GM12892 (cell line): ENCODE measurements at regions not wholly inside any gene's neighbourhood (a gene's known extent, or its start where the extent isn't known, plus 50 kb on each side); places are given as distances from the start of the nearest gene placed in this dataset.

Experiments
- POLR2A ChIP-seq: IDR thresholded peaks from 2 replicates; pipeline ENCODE4 v1.6.1; 2011; ENCODE audit warnings: low read depth, low read length, control low read depth
- POLR2AphosphoS5 ChIP-seq: IDR thresholded peaks from 2 replicates; pipeline ENCODE4 v1.6.1; 2011; ENCODE audit warnings: low read depth, low read length, control low read depth

DNA sequence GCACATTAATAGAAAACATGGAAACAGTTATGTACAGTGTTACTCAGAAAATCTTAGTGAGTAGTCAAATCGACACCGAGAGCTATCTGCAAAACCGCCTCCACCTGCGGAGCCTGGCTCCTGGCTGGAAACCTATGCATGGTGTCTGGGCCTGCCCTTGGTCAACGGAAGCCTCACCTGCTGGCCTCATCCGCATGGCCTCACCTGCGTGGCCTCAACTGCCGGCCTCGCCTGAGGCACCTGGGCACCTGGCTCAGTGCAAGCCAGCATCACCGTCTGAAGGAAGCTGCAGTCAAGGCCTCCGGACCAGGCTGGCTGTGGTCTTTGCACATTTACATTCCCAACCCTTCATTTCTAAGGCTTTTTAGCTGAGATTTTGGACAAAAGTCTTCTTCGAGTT, 352.1 kb downstream of the POM121L12 start:
- TF ChIP-seq POLR2AphosphoS5 (no peak), POLR2A (no peak)
